RWPE1 (cell line): ENCODE measurements at regions not wholly inside any gene's neighbourhood (a gene's known extent, or its start where the extent isn't known, plus 50 kb on each side); places are given as distances from the start of the nearest gene placed in this dataset.

Experiments used
- CTCF ChIA-PET: fragments of 350-600 bp; sonication (Branson Sonifier 250); formaldehyde crosslinking; extraction: SDS; loops from one replicate; lab custom pipeline; 2021; lab: Yijun Ruan, JAX
- POLR2A ChIA-PET: fragments of 400-600 bp; formaldehyde crosslinking; extraction: SDS; loops from one replicate; lab custom pipeline; 2020; ENCODE audit warnings: antibody characterized with exemption; ENCODE audit not compliant: low non-redundant PET; lab: Yijun Ruan, JAX
- DNase-seq: peaks from one replicate; pipeline ENCODE4 v3.0.0; 2012; ENCODE audit warnings: low spot score
- H3K27ac ChIP-seq: fragments of 450-650 bp; 2 replicates; pipeline ENCODE4 v1.5.1; 2017
- CTCF ChIP-seq: fragments of 450-650 bp; conservative IDR thresholded peaks from 2 replicates; pipeline ENCODE4 v1.5.1; 2017; ENCODE audit warnings: low read depth, mild to moderate bottlenecking

DNA sequence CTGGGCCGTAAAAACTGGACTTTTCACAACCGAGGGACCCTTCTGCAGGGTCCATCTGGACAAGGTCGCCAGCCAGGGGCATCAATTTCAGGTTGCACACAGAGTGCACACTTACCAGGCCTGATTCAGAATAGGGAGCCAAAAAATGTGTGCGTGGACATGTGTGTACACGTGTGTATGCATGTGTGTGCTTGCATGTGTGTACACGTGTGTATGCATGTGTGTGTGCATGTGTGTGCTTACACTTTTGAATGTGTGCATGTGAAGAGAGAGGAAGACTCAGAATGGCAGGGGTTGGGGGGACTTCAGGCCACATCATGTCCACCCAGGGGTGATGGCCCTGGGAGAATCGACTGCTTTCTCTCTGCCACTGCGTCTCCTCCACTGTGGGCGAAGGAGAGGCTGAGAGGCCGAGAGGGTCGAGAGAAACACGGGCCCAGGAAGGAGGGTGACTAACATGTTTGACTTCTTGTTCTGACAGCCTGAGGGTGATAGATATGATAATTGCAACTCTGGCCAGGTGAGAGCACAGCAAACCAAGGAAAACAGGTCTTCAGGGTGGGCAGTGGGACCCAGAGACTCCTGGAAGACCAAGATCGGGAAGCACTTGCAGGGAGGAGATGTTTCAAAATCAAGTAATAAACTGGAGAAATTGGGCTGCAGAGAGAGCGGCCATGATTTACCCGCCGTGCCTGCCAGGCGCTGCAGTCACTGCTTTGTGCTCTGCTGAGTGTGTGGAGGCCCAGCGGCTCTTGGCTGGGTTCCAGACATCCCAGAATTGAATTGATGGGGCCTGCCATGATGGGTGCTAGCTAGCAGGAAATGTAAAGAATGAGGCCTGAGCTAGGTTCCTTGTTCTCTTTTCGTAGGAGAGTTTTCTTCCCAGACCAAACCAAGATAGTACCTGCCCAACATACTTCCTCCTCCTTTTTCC, 310.8 kb downstream of the QKI start:
- CTCF ChIA-PET: no interaction called here
- no peak for DNase-seq
- no peak overlapping the region for H3K27ac ChIP-seq
- POLR2A ChIA-PET: no interaction called here
- TF ChIP-seq CTCF: no peak

GRCh38 chr6:163724196-163724595, 309.7 kb downstream of the QKI start:
- POLR2A ChIA-PET: no interaction called here
- no peak overlapping the region for H3K27ac ChIP-seq
- CTCF ChIA-PET: no interaction called here
- no peak for DNase-seq
- no peak for TF ChIP-seq CTCF

DNA sequence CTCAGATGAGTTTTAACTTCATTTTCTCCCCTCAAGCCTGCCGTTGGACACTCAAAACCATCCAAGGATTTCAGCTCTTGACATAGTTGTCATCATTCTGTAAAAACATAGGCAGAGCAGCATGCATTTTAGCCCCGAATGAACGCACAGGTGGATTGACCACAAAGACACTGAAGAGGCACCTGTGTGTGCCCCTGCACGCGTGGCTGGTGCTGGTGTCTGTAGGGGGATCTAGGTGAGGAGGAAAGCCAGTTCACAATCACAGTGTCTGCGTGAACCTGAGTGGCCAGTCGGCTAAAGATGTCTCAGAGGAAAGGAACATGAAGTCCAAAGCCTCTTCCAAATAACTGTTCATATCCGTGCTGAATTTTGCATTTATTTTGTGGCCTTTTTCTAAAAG, 309.2 kb downstream of the QKI start:
- DNase-seq: no peak
- TF ChIP-seq CTCF: no peak
- POLR2A ChIA-PET: no interaction called here
- CTCF ChIA-PET: no interaction called here
- no peak overlapping the region for H3K27ac ChIP-seq

- ChIA-PET POLR2A (no interaction called here), CTCF (no interaction called here)
Measured at GRCh38 chr6:163721922-163722692, 307.6 kb downstream of the QKI start.

GRCh38 chr6:163721435-163721834, 306.9 kb downstream of the QKI start:
- DNase-seq: no peak
- H3K27ac ChIP-seq: no peak overlapping the region
- no peak for TF ChIP-seq CTCF
- ChIA-PET POLR2A (no interaction called here), CTCF (no interaction called here)

More at GRCh38 chr6:163721922-163722692, 307.6 kb downstream of the QKI start:
- no peak for TF ChIP-seq CTCF
- H3K27ac ChIP-seq: no peak overlapping the region
- no peak for DNase-seq

DNA sequence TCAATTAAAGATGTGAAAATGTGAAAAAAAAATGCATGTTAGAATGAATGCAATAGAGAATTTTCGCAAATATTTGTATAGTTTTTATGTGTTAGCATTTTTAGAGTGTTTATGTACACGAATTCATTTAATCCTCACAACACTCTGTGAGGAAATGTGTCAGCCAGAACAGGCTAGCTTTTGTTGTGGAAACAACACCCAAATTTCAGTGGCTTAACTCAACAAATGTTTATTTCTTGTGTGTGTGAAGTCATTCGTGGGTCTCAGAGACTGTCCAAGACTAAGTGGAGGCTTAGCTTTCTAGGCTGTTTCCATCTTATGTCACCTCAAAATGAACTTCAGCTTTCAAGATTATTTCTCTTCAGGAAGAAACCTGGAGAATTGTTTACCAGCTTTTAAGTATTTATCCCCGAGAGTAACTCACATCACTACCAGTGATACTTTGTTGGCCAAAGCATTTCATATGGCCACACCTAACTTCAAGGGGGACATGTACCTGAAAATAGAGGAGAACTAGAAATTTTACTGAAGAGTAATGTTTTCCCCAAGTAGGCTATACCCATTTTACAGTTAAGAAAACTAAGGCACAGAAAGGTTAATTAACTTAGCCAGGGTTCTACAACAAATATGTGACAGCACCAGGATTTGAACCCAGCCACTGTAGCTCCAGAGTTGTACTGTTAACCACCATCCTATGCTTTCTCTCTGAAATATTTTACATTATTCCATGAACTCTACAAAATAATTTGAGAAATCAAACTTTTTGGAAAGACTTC, 306.1 kb downstream of the QKI start:
- ChIA-PET CTCF (interaction anchor here (0.6 kb wide), 1 partner anchor 236 kb away, joined by 3 read pairs; no protein-coding TSS in a partner anchor), POLR2A (no interaction called here)
- no peak for DNase-seq
- no peak overlapping the region for H3K27ac ChIP-seq
- no peak for TF ChIP-seq CTCF
